ENCODE measurements at regions not wholly inside any gene's neighbourhood (a gene's known extent, or its start where the extent isn't known, plus 50 kb on each side); places are given as distances from the start of the nearest gene placed in this dataset.

DNA sequence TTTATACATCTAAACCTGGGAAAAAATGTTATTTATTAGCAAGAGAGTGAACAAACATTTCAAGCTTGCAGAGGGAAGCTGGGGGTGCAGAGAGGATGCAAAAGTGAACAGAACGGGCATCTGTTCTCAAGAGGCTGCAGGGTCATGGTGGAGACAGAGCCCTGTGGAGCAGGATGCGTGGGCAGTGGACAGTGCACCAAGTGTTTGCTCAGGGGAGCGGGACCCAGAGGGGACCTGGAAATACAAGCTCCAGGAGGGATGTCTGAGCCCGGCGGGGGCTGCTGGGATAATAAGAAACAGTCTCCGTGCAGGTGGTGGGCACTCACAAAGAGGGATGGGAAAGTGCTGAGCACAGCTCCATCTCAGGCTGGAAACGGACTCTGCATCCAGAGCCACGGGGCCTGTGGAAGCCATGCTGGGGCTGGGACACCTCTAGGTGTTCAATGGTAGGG, 105.3 kb upstream of the SLC45A1 start:
- TF ChIP-seq, protein P1, sequence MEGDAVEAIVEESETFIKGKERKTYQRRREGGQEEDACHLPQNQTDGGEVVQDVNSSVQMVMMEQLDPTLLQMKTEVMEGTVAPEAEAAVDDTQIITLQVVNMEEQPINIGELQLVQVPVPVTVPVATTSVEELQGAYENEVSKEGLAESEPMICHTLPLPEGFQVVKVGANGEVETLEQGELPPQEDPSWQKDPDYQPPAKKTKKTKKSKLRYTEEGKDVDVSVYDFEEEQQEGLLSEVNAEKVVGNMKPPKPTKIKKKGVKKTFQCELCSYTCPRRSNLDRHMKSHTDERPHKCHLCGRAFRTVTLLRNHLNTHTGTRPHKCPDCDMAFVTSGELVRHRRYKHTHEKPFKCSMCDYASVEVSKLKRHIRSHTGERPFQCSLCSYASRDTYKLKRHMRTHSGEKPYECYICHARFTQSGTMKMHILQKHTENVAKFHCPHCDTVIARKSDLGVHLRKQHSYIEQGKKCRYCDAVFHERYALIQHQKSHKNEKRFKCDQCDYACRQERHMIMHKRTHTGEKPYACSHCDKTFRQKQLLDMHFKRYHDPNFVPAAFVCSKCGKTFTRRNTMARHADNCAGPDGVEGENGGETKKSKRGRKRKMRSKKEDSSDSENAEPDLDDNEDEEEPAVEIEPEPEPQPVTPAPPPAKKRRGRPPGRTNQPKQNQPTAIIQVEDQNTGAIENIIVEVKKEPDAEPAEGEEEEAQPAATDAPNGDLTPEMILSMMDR (conservative IDR thresholded peaks at IDR 0.05; ENCODE audit: low read length) = no peak
- TF ChIP-seq EZH2phosphoT487 (IDR thresholded peaks at IDR 0.05; ENCODE audit: borderline replicate concordance) = no peak

Measured in Loucy (cell line).